NCI-H526 treated with DMSO at 0.1 percent for 48 hours (cell line): ENCODE measurements at regions not wholly inside any gene's neighbourhood (a gene's known extent, or its start where the extent isn't known, plus 50 kb on each side); places are given as distances from the start of the nearest gene placed in this dataset.
"Not testable (repeated sequence)": the region's sequence is repeated elsewhere in the genome, so short reads cannot be mapped to it uniquely, and the experiment has no call there.

ENCODE experiments used
- DNase-seq: peaks from one replicate; lab custom pipeline; 2025; lab: John Stamatoyannopoulos, UW

DNA sequence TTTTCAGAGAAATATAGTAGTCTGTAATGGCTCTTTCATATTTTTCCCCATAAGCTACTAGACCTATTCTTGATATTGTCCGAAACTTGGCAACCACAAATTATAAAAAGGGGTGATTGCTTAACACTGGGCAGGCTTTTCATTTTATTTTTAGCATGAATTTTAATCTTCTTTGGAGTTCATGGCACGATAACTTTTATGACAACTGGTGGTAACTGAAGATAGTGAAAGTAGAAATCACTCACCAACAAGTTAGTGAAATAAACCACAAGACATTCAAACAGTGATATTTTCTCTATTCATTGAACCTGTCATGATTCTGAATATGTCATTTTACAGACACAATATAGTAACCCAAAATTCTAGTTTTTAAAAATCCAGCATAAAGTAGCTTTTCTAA lies 213.9 kb downstream of the PRDM9 start:
- no peak for DNase-seq

DNA sequence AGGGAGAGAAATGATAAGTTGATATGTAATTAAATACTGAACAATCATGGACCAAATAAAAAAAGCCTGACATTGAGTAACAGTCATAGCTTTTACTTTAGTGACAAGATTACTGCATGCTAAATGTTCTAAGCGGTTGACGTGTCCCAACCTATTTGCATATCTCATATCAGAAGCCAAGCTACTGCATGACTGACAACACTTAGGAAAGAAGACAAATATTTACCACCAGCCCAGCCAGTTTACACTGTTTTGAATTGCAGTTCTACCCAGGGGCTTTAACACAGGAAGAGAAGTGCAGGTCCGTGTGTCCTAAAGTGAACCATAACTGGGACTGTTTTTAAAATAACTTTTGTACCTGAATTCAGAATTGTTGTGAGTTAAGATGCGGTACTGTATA lies 219.9 kb downstream of the PRDM9 start:
- peak; percentile 71 for DNase-seq

GRCh38 chr5:23730023-23730422 lies 222.6 kb downstream of the PRDM9 start:
- no peak for DNase-seq

DNA sequence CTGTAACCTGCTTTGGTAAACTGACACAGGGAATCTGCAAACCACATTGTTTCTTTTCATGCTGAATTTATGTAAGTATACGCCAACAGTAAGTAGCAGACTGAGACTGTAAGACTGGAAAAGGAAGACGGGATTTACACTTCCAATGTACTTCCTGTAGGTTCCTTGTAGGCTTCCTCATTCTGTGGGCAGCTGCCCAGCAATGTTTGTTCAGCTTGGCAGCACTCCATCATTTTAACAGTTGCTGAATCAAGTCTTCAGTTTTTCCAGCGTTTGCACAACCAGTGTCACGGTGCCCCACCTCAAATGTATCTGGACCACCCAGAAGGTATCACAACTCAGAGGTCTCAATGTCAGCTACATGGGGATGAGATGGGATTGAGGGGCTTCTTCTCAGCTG lies 232.6 kb downstream of the PRDM9 start:
- no peak for DNase-seq

- no peak for DNase-seq
Measured at GRCh38 chr5:23742701-23743100, 235.3 kb downstream of the PRDM9 start.

- DNase-seq: no peak
Measured at GRCh38 chr5:23755906-23756305, 248.5 kb downstream of the PRDM9 start.

DNA sequence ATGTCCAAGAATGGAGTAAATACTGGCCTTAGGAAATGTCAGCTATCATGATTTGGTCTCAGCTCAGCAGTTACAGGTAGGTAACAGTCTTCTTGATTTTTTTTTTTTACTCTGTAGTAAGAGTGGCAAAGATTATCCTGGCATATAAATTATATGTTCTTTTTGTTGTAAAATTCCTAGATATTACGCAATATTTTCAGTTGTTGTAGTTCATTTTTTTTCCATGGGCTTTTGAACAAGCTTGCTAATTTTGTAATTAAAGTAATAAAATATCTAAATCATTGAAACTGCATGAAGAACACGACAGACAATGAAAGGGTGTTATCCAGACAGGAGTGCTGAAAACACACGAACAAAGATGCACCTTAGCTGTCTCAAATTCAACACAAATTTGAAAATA lies 249.4 kb downstream of the PRDM9 start:
- no peak for DNase-seq

DNA sequence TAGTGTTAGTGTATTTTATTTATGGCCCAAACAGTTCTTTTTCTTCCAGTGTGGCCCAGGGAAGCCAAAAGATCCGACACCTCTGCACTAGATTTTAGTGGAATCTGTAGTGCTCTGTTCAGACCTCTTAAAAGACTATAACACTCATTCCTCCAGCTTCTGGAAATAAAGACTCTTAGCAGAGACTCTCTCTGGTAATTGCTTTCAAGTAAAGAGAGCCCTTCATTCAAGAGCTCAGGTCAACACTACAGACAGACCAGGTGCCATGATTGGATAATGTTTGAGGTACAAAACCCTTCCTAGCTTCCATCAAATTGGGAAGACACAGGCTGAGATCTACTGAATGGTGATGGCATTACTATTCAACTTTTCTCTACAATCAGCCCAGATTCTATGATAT lies 255.8 kb downstream of the PRDM9 start:
- no peak for DNase-seq

DNA sequence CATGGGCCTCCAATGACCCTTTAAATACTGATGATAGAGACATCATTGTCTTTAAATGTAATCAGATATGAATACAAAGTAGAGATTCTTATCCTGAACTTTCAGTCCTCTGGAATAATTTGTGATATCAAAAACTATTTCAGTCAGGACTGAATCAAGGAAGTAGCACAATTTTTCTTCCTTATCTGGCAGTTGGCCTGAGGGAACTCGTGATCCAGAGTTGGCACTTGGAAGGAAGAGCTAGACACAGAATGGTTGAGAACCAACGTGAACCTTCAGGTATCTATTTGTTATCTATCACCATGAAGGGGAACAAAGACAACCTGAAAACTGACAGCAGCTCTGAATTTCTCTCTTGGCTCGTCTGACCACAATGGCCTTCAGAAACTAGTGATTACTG lies 269.3 kb downstream of the PRDM9 start:
- DNase-seq: no peak

- DNase-seq: not testable (repeated sequence)
Measured at GRCh38 chr5:23800307-23800706, 292.9 kb downstream of the PRDM9 start.

DNA sequence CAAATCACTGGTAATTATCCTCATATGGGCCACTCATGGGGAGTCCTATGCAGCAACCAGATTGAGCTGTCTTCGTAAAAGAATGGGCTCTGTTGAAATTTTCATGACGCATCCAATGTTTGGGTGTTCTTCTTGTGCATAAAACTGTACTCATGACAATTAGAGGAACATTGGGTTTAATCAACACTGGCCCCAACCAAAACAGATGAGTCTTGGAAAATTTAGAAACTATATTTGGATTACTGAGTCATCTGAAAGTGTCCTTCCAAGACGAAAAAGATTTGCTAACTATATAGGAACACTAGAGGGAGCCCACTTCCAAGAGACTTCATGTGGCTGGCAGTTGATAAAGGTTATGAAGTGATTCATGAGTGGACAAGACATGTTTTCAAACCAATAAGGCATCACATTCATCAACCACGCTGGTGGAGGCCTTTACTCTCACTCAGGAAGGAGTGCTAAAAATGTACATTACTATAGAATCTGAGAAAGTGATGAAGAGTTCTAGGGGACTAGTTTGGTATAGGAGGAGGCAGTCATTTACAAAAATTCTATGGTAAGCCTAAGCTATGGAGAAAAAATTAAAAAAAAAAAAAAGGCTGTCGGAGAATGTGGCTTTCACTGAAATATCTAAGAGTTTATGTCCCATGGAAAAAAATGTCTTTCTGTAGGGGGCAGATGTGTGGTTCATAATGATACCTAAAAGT lies 313.5 kb downstream of the PRDM9 start:
- DNase-seq: peak; percentile 42

DNA sequence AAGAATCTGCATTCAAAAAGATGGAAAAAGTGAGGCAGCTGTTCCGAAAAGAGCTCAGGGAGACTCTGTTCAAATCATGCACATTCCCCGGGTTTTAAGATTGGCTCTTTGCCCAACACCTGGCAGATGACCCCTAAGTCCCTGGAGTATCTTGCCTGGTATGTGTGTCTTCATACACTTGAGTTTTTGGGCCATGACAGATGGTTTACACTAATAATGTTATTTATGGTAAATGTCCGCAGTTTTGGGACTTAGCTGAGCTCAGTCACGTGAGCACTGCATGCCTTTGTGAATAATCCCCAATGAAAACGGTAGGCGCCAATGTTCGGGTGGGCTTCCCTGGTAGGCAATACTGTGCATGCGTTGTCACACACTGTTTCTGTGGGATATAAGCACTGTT lies 316.1 kb downstream of the PRDM9 start:
- DNase-seq: no peak

DNA sequence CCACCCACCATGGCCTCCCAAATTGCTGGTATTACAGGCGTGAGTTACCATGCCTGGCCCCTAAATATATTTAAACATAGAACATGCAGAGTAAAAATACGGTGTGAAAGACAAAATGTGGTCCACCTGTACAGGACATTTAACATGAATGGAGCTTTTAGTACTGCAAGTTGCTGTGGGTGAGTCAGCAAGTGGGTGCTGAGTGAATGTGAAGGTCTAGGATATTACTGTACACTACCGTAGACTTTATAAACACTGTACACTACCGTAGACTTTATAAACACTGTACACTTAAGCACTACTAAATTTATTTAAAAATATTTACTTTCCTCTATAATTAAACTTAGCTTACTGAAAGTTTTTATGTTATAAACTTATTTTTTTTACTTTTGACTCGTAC lies 317.8 kb downstream of the PRDM9 start:
- no peak for DNase-seq

GRCh38 chr5:23840083-23840482 lies 332.7 kb downstream of the PRDM9 start:
- DNase-seq: no peak

- no peak for DNase-seq
Measured at GRCh38 chr5:23864786-23865185, 357.4 kb downstream of the PRDM9 start.

DNA sequence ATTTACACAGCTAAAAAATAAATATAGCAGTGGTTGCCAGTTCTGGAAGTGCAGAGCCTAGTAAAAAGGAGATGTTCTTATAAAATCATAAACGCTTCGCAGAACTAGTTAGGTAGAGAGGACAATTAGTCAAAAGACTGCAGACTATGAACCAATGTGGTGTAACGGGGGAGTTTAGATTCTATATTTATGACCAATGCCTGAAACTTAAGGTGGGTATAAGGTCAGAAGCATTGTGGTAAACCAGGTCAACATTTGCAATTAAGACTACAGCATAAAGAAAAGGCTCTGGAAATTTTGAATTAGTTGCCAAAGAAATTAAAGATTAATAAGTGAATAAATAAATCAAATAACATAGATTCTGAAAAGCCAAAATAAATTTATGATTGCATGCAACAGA lies 370.4 kb downstream of the PRDM9 start:
- no peak for DNase-seq

- DNase-seq: no peak
Measured at GRCh38 chr5:23884405-23885031, 377.1 kb downstream of the PRDM9 start.

DNA sequence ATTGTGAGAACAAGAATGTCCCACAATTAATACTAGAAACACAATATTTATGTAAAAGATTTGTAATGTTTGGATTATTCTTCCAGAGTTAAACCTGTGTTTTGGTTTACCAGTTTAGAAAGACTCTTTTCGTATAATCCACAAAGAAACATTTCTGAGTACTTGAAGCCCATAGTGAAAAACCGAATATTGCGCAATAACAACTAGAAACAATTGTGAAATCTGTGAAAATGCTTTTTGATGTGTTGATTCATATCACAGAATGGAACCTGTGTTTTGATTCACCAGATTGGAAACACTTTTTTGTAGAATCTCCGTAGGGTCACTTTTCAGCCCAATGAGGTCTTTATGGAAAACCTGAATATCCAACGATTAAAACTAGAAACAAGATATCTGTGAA lies 386.2 kb downstream of the PRDM9 start:
- DNase-seq: no peak

DNA sequence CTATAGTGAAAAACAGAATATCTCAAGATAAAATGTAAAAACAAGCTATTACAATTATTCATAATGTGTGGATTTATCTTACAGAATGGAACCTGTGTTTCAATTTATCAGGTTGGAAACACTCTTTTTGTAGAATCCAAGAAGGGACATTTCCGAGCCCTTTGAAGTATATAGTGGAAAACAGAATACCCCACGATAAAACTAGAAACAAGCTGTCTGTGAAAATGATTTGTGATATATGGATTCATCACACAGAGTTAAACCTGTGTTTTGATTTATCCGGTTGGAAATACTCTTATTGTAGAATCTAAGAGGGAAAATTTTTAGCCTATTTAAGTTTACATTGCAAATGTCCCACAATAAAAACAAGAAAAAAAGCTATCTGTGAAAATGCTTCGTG lies 388.2 kb downstream of the PRDM9 start:
- no peak for DNase-seq

DNA sequence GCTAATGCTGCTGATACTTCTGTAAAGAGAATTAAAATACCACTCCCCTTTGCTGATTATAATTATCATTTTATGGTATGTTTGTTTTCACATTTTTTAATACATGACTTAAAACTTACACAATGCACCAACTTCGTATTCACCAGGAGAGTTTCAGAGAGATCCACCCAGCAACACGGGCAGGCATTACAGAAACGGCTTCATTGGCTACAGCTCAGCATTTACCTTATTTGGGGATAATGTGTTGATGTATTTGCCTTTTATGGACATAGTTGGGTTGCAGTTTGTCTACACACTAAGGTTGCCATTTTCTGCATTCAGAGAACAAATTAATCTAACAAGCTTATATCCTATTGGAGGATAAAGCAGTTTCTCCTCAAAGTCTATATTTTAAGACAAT lies 423.6 kb downstream of the PRDM9 start:
- no peak for DNase-seq

DNA sequence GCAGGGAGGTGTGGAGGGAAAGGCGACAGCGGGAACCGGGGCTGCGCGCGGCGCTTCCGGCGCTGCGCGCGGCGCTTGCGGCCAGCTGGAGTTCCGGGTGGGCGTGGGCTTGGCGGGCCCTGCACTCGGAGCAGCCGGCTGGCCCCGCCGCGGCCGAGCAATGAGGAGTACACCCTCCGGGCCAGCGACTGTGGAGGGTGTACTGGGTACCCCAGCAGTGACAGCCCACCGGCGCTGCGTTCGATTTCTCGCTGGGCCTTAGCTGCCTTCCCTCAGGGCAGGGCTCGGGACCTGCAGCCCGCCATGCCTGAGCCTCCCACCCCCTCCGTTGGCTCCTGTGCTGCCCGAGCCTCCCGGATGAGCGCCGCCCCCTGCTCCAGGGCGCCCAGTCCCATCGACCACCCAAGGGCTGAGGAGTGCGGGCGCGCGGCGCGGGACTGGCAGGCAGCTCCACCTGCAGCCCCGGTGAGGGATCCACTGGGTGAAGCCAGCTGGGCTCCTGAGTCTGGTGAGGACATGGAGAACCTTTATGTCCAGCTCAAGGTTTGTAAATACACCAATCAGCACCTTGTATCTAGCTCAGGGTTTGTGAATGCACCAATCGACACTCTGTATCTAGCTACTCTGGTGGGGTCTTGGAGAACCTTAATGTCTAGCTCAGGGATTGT lies 444.0 kb downstream of the PRDM9 start:
- DNase-seq: not testable (repeated sequence)

GRCh38 chr5:23963449-23963848 lies 456.0 kb downstream of the PRDM9 start:
- DNase-seq: no peak

DNA sequence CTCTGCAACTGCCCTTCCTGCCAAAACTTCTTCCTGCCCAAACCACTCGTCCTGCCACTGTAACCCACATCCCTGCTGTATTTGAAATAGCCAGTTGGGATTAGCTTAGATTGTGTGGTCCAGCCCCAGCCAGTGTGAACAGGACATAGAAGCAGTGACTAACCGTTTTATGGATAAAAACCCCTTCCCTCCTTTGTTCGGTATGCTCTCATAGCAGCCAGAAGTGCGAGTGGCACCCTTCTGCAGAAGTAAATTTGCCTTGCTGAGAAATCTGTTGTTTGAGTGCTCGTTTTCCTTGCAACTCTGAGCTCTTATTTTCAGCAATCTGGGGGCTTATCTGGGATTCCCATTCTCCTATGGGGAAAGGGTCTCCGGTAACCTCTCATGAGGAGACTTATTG lies 470.0 kb downstream of the PRDM9 start:
- no peak for DNase-seq

GRCh38 chr5:23977997-23978396 lies 470.6 kb downstream of the PRDM9 start:
- no peak for DNase-seq
